ENCODE measurements at regions not wholly inside any gene's neighbourhood (a gene's known extent, or its start where the extent isn't known, plus 50 kb on each side); places are given as distances from the start of the nearest gene placed in this dataset.

- no peak for DNase-seq
These were observed 144.0 kb upstream of the IRX6 start for GRCh38 chr16:55179852-55180585.

GRCh38 chr16:55184052-55184451 lies 140.0 kb upstream of the IRX6 start:
- no peak for DNase-seq

- no peak for DNase-seq
These were observed 139.4 kb upstream of the IRX6 start for GRCh38 chr16:55184619-55185018.

GRCh38 chr16:55189224-55189623 lies 134.8 kb upstream of the IRX6 start:
- no peak for DNase-seq

- no peak for DNase-seq
These were observed 134.0 kb upstream of the IRX6 start for GRCh38 chr16:55189682-55190636.

- no peak for DNase-seq
These were observed 131.3 kb upstream of the IRX6 start for GRCh38 chr16:55192734-55193133.

- no peak for DNase-seq
These were observed 120.4 kb upstream of the IRX6 start for GRCh38 chr16:55203570-55203969.

- DNase-seq: no peak
These were observed 119.9 kb upstream of the IRX6 start for GRCh38 chr16:55204069-55204468.

- DNase-seq: no peak
These were observed 119.1 kb upstream of the IRX6 start for GRCh38 chr16:55204923-55205322.

GRCh38 chr16:55207693-55208428 lies 116.1 kb upstream of the IRX6 start:
- no peak for DNase-seq

- DNase-seq: no peak
These were observed 114.4 kb upstream of the IRX6 start for GRCh38 chr16:55209626-55210025.

- no peak for DNase-seq
These were observed 111.2 kb upstream of the IRX6 start for GRCh38 chr16:55212791-55213190.

- DNase-seq: no peak
These were observed 109.6 kb upstream of the IRX6 start for GRCh38 chr16:55214412-55214811.

- no peak for DNase-seq
These were observed 109.0 kb upstream of the IRX6 start for GRCh38 chr16:55214974-55215494.

GRCh38 chr16:55217392-55217791 lies 106.6 kb upstream of the IRX6 start:
- no peak for DNase-seq

- DNase-seq: no peak
These were observed 102.2 kb upstream of the IRX6 start for GRCh38 chr16:55221836-55222235.

GRCh38 chr16:55222486-55222885 lies 101.5 kb upstream of the IRX6 start:
- no peak for DNase-seq

- DNase-seq: no peak
These were observed 97.9 kb upstream of the IRX6 start for GRCh38 chr16:55225972-55226542.

- no peak for DNase-seq
These were observed 91.2 kb upstream of the IRX6 start for GRCh38 chr16:55232822-55233221.

- DNase-seq: no peak
These were observed 90.5 kb upstream of the IRX6 start for GRCh38 chr16:55233464-55233863.

- no peak for DNase-seq
These were observed 87.3 kb upstream of the IRX6 start for GRCh38 chr16:55236655-55237054.

- no peak for DNase-seq
These were observed 84.3 kb upstream of the IRX6 start for GRCh38 chr16:55239723-55240122.

GRCh38 chr16:55240888-55241287 lies 83.1 kb upstream of the IRX6 start:
- no peak for DNase-seq
